ENCODE measurements at regions not wholly inside any gene's neighbourhood (a gene's known extent, or its start where the extent isn't known, plus 50 kb on each side); places are given as distances from the start of the nearest gene placed in this dataset.
A peak's percentile ranks its signal among the peaks of the same experiment; 100 is the strongest.

- TF ChIP-seq RNF219 (CRISPR knock-in tag; IDR thresholded peaks at IDR 0.05) (peak; percentile 86; the same call in 1 of the 2 replicates), CCDC6 (CRISPR knock-in tag; IDR thresholded peaks at IDR 0.05) (peak; percentile 100), GMEB1 (CRISPR knock-in tag; IDR thresholded peaks at IDR 0.05; ENCODE audit: borderline replicate concordance) (peak; percentile 65; the same call in 1 of the 2 replicates), KAT2B (IDR thresholded peaks at IDR 0.05; ENCODE audit: borderline replicate concordance, low read depth, low read length) (0 out of 2 replicates have a peak, but pooled peaks have one; percentile 3), ZNF451 (CRISPR knock-in tag; IDR thresholded peaks at IDR 0.05) (no peak), ZNF317 (CRISPR knock-in tag; IDR thresholded peaks at IDR 0.05) (peak; percentile 90), THAP11 (CRISPR knock-in tag; IDR thresholded peaks at IDR 0.05) (peak; percentile 89), ZNF574 (CRISPR knock-in tag; IDR thresholded peaks at IDR 0.05) (peak; percentile 91), IRF2 (CRISPR knock-in tag; IDR thresholded peaks at IDR 0.05) (peak; percentile 95), WIZ (CRISPR knock-in tag; IDR thresholded peaks at IDR 0.05) (no peak; the same call in 1 of the 2 replicates), ZNF737 (CRISPR knock-in tag; IDR thresholded peaks at IDR 0.05; ENCODE audit: borderline replicate concordance) (no peak; the same call in 1 of the 2 replicates), ZNF260 (CRISPR knock-in tag; IDR thresholded peaks at IDR 0.05; ENCODE audit: borderline replicate concordance, low read depth) (no peak), ZFP41 (CRISPR knock-in tag; IDR thresholded peaks at IDR 0.05; ENCODE audit: borderline replicate concordance) (0 out of 2 replicates have a peak, but pooled peaks have one; percentile 80), ATF6 (CRISPR knock-in tag; conservative IDR thresholded peaks at IDR 0.05) (no peak; the same call in 1 of the 2 replicates), ZFP37 (CRISPR knock-in tag; IDR thresholded peaks at IDR 0.05; ENCODE audit: borderline replicate concordance) (peak; percentile 90; the same call in 1 of the 2 replicates), KLF16 (CRISPR knock-in tag; IDR thresholded peaks at IDR 0.05) (peak in 1 of 2 experiments; percentile 98; a peak in 3 of 4 replicates), ZNF224 (CRISPR knock-in tag; IDR thresholded peaks at IDR 0.05) (peak; percentile 80; the same call in 1 of the 2 replicates), ZGPAT (CRISPR knock-in tag; IDR thresholded peaks at IDR 0.05) (peak; percentile 100)
Measured at GRCh38 chr14:37864861-37865718, 269.7 kb downstream of the TTC6 start (continued).
